Activated T-cell treated with anti-CD3 and anti-CD28 coated beads, Interleukin-2, amount 50 U/mL, for 24 hours (primary cell): ENCODE measurements at regions not wholly inside any gene's neighbourhood (a gene's known extent, or its start where the extent isn't known, plus 50 kb on each side); places are given as distances from the start of the nearest gene placed in this dataset.
"Not testable (repeated sequence)": the region's sequence is repeated elsewhere in the genome, so short reads cannot be mapped to it uniquely, and the experiment has no call there.

Experiments
- DNase-seq: peaks from one replicate; pipeline ENCODE4 v3.0.0-alpha.2; 2020
- H3K27ac Mint-ChIP-seq: 2 replicates; pipeline ENCODE4 v1.8.0; 2020; ENCODE audit warnings: mild to moderate bottlenecking, mixed read lengths
- H3K27me3 Mint-ChIP-seq: 2 replicates; pipeline ENCODE4 v1.8.0; 2020; ENCODE audit warnings: mixed read lengths
- H3K36me3 Mint-ChIP-seq: 2 replicates; pipeline ENCODE4 v1.8.0; 2020; ENCODE audit warnings: low read depth, mixed read lengths
- H3K4me1 Mint-ChIP-seq: 2 replicates; pipeline ENCODE4 v1.8.0; 2020; ENCODE audit warnings: low read depth, mixed read lengths
- H3K4me3 Mint-ChIP-seq: 2 replicates; pipeline ENCODE4 v1.8.0; 2020; ENCODE audit warnings: mild to moderate bottlenecking, moderate library complexity, mixed read lengths
- H3K9me3 Mint-ChIP-seq: 2 replicates; pipeline ENCODE4 v1.8.0; 2020; ENCODE audit warnings: mixed read lengths

DNA sequence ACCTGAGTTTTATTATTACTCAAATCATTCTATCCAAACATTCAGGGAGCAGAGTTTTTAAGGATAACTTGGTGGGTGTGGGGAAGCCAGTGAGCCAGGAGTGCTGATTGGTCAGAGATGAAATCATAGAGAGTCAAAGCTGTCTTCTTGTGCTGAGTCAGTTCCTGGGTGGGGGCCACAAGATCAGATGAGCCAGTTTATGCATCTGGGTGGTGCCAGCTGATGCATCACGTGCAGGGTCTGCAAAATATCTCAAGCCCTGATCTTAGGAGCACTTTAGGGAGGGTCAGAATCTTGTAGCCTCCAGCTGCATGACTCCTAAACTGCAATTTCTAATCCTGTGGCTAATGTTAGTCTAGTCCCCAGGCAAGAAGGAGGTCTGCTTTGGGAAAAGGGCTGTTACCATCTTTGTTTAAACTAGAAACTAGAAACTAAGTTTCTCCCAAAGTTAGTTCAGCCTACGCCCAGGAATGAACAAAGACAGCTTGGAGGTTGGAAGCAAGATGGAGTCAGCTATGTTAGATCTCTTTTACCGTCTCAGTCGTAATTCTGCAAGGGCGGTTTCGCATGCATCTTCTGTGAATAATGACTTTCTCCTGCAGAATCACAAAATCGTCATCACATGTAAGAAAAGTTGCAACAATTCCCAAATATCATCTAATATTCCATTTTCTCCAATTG lies 97.5 kb downstream of the ZNF664 start:
- H3K27me3 Mint-ChIP-seq, result not testable (repeated sequence)

DNA sequence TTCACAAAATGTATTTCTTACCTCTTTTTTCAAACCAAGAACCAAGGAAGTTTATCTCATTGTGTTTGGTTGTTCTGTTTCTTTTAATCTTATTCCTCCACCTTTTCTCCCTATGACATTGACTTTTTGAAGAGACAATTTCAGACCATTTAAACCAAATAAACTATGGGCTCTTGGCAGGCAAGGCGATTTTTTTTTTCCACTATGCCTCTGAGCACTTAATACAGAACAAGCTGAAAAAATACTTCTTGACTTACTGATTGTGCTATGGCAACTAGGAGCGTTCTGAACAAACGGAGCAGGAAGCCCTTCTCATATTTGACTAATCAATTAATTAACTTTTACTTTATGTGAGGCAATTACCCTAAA lies 98.0 kb downstream of the ZNF664 start:
- Mint-ChIP-seq H3K4me1 (peaks cover 2% of the 10 kb centered on the region), H3K4me3 (no peak overlapping the region), H3K9me3 (peaks cover 4% of the 10 kb centered on the region), H3K27ac (no peak overlapping the region), H3K27me3 (peaks cover 6% of the 10 kb centered on the region), H3K36me3 (no peaks in the 10 kb centered on the region)
- DNase-seq, result no peak

More for the DNA sequence above, 97.5 kb downstream of the ZNF664 start:
- H3K4me3 Mint-ChIP-seq, H3K9me3 Mint-ChIP-seq, H3K4me1 Mint-ChIP-seq, H3K27ac Mint-ChIP-seq, H3K36me3 Mint-ChIP-seq, DNase-seq: not testable (repeated sequence)

DNA sequence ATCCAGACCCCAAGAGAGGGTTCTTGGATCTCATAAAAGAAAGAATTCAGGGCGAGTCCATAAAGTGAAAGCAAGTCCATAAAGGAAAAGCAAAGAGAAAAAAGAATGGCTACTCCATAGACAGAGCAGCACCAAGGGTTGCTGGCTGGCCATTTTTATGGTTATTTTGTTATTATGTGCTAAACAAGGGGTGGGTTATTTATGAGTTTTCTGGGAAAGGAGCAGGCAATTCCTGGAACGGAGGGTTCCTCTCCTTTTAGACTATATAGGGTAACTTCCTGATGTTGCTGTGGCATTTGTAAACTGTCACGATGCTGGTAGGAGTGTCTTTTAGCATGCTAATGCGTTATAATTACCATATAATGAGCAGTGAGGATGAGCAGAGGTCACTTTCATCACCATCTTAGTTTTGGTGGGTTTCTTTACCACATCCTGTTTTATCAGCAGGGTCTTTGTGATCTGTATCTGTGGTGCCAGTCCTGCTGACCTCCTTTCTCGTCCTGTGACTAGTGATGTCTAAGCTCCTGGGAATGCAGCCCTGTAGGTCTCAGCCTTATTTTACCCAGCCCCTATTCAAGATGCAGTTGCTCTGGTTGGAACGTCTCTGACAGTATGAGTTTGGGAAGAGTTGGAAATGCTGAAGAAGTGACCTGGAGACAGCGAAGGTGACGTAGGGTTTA lies 100.5 kb downstream of the ZNF664 start:
- no peak for DNase-seq
- peaks cover 2% of the 10 kb centered on the region for H3K4me1 Mint-ChIP-seq
- H3K27me3 Mint-ChIP-seq, result peaks cover 6% of the 10 kb centered on the region
- H3K9me3 Mint-ChIP-seq, result no peaks in the 10 kb centered on the region
- no peak overlapping the region for H3K4me3 Mint-ChIP-seq
- H3K36me3 Mint-ChIP-seq, result no peaks in the 10 kb centered on the region
- H3K27ac Mint-ChIP-seq, result no peak overlapping the region

DNA sequence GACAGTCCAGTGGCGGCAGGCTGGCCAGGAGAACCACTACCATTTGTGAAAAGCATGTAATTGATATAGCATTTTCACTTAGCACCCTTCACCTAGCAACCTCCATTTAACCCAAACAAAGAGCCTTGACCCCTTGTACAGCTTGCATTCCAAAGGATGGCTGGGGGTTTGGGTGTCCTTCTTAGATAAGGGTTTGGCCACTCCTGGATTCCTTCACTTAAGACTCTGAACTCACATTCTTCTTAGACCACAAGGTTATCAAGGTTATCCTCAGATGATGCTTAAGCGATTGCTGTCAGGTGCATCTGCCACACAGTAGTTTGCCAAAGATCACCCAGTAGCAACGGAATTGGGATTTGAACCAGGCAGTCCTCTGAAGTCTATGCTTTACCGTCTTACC lies 102.8 kb downstream of the ZNF664 start:
- no peak overlapping the region for H3K27ac Mint-ChIP-seq
- no peaks in the 10 kb centered on the region for H3K36me3 Mint-ChIP-seq
- no peak overlapping the region for H3K4me3 Mint-ChIP-seq

DNA sequence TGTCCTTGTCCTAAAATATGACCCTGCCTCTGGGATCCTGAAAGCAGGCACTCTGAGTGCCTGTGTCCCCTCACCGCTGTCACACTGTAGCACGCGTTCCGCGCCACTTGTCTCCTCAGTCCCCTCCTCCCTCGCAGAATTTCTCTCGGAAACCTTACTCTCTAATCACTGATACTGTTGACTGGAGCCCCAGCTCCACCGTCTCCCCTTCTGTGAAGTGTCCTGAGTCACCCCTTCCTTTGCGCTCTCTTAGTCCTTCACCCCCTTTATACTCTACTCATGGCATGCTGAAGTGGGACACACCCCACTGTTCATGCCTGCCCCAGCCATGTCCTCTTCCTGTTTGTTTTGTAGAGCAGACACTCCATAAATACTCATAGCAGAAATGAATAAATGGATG lies 104.7 kb downstream of the ZNF664 start:
- Mint-ChIP-seq H3K36me3 (no peaks in the 10 kb centered on the region), H3K9me3 (no peaks in the 10 kb centered on the region), H3K4me3 (no peak overlapping the region), H3K27me3 (peaks cover 4% of the 10 kb centered on the region), H3K27ac (no peak overlapping the region), H3K4me1 (no peaks in the 10 kb centered on the region)
- no peak for DNase-seq

More for the DNA sequence above, 102.8 kb downstream of the ZNF664 start:
- Mint-ChIP-seq H3K27me3 (peaks cover 6% of the 10 kb centered on the region), H3K9me3 (no peaks in the 10 kb centered on the region), H3K4me1 (no peaks in the 10 kb centered on the region)
- no peak for DNase-seq

DNA sequence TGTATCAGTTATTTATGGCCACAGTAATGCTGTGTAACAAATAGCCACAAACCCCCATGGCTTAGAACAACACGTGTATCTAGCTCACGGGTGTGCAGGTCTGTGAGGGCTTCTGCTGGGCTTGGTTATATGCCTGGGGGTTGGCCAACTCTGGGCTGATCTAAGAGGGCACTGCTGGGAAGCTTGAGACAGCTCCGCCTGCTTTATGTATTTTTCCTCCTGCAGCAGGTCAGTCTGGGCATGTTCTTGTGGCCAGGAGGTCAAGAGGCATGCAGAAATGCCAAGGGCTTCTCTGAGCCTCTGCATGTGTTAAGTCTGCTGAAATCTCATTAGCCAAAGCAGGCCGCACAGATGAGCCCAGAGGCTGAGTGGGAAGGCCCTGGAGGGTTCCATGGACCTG lies 105.8 kb downstream of the ZNF664 start:
- no peak overlapping the region for H3K4me3 Mint-ChIP-seq
- H3K27ac Mint-ChIP-seq, result no peak overlapping the region
- no peaks in the 10 kb centered on the region for H3K9me3 Mint-ChIP-seq
- DNase-seq, result no peak
- no peaks in the 10 kb centered on the region for H3K4me1 Mint-ChIP-seq
- no peaks in the 10 kb centered on the region for H3K36me3 Mint-ChIP-seq
- H3K27me3 Mint-ChIP-seq, result peaks cover 2% of the 10 kb centered on the region

DNA sequence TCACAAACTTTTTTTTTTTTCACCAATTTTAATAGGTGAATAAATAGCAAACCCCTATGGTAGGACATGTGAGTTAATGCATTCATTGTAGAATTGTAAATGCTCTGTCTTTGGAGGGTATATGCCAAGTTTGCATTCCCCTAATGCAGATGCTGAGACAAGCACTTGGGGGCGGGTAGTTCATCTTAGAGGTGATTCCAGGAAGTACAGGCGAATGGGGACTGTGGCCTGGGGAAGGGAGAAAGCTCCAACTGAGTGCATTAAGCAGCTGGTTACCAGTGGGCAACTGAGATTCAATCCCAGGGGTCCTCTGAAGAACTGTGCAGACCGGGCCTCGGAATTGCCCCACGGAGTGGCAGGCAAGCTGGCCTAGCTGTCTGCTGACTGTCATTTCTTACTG lies 107.6 kb downstream of the ZNF664 start:
- Mint-ChIP-seq H3K9me3 (no peaks in the 10 kb centered on the region), H3K4me3 (no peak overlapping the region), H3K27ac (no peak overlapping the region), H3K27me3 (no peaks in the 10 kb centered on the region), H3K4me1 (no peaks in the 10 kb centered on the region), H3K36me3 (no peaks in the 10 kb centered on the region)
- no peak for DNase-seq

DNA sequence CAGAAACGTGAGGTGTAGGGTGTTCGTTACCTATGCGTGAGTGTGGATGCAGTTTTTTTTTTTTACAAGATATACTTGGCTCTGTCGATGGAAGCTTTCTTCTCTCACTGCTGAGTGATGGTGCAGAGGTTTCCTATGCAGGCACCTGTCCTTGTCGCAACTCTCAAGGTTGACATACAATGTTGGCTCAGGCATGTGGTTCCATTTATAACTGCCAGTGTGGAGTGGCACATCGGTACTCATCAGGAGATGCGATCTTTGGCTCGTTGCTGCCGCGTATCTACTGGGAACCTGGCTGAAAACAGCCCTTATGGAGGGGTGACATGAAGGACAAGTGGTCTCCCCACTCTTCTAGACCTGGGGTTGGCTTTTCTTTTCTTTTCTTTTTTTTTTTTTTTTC lies 109.0 kb downstream of the ZNF664 start:
- Mint-ChIP-seq H3K36me3 (no peaks in the 10 kb centered on the region), H3K4me1 (no peaks in the 10 kb centered on the region), H3K27ac (no peak overlapping the region)

DNA sequence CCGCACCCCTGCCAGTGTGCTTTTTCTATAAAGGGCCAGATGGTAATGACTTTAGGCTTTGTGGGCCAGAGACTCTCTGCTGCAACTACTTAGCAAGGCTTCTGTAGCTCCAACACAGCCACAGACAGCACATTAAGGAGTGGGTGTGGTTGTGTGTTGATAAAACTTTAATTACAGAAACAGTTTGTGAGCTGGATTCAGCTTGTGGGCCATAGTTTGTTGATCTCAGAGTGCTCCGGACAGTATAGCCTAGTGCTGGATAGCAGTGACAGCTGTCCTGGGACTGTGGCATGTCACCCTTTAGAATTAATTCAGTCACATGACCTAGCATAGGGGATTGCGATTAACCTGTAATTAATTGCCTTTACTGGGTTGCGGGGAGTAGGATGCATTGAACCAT lies 109.7 kb downstream of the ZNF664 start:
- H3K36me3 Mint-ChIP-seq, result no peaks in the 10 kb centered on the region
- H3K27ac Mint-ChIP-seq, result no peak overlapping the region
- no peaks in the 10 kb centered on the region for H3K27me3 Mint-ChIP-seq
- DNase-seq, result no peak
- no peaks in the 10 kb centered on the region for H3K4me1 Mint-ChIP-seq
- H3K4me3 Mint-ChIP-seq, result no peak overlapping the region
- no peaks in the 10 kb centered on the region for H3K9me3 Mint-ChIP-seq

More for the DNA sequence above, 109.0 kb downstream of the ZNF664 start:
- Mint-ChIP-seq H3K4me3 (no peak overlapping the region), H3K27me3 (no peaks in the 10 kb centered on the region), H3K9me3 (no peaks in the 10 kb centered on the region)
- DNase-seq, result no peak

DNA sequence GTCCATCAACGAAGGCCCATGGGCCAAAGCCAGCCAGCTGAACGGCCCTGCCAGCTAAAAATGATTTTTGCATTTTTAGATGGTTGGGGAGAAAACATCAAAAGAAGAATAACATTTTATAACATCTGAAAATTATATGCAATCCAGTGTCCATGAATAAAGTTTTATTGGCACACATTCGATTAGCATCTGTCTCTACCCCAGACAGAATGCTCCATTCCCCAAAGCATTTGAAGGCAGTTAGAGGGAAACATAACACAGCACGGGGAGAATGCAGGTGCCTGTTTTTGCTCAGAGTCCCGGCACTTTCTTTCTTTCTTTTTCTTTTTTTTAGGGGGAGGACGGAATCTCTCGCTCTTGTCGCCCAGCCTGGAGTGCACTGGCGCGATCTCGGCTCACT lies 110.7 kb downstream of the ZNF664 start:
- no peak overlapping the region for H3K27ac Mint-ChIP-seq
- no peaks in the 10 kb centered on the region for H3K4me1 Mint-ChIP-seq
- DNase-seq, result no peak
- no peaks in the 10 kb centered on the region for H3K36me3 Mint-ChIP-seq
- H3K27me3 Mint-ChIP-seq, result no peaks in the 10 kb centered on the region
- no peaks in the 10 kb centered on the region for H3K9me3 Mint-ChIP-seq
- no peak overlapping the region for H3K4me3 Mint-ChIP-seq

DNA sequence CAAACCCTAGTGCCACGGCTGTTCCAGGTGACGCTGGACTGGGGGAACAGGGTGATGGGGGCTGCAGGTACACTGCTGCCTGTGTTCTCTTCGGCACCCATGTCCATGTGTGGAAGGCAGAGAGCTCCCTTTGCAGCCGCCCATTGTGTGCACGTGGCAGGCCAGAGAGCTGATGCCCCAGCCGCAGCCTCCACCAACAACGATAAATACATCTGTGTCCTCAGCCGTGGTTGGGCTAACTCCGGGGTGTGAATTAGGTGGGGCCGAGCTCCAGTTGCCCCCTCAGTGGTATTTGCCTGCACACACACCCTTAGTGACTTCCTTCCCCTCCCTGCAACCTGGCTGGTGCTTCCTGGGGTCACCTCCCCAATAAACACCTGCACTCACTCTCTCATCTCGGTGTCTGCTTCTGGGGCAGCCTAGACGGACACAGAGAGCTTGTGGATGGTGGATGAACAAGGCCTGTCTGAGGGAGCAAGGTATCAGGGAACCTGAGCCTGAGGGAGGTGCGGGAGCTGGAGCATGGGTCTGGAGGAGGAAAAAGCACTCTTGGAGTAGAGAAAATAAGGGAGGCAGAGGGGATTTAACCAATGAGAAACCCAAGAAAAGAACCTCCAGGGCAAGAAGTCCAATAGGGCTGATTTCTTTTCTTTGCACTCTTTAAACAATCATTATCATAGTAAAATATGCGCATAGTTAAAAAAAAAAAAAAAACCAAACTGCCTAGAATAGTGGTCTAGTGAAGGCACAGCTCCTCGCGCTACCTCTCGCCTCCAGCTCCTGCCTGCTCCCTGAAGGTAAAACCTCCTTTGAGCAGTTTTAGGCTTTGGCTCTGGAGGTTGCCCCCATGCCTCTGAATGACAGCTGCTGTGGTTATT lies 112.6 kb downstream of the ZNF664 start:
- H3K27ac Mint-ChIP-seq, result no peak overlapping the region
- H3K9me3 Mint-ChIP-seq, result no peaks in the 10 kb centered on the region
- H3K4me1 Mint-ChIP-seq, result no peaks in the 10 kb centered on the region
- no peak for DNase-seq
- no peaks in the 10 kb centered on the region for H3K36me3 Mint-ChIP-seq
- no peak overlapping the region for H3K4me3 Mint-ChIP-seq
- H3K27me3 Mint-ChIP-seq, result no peaks in the 10 kb centered on the region

DNA sequence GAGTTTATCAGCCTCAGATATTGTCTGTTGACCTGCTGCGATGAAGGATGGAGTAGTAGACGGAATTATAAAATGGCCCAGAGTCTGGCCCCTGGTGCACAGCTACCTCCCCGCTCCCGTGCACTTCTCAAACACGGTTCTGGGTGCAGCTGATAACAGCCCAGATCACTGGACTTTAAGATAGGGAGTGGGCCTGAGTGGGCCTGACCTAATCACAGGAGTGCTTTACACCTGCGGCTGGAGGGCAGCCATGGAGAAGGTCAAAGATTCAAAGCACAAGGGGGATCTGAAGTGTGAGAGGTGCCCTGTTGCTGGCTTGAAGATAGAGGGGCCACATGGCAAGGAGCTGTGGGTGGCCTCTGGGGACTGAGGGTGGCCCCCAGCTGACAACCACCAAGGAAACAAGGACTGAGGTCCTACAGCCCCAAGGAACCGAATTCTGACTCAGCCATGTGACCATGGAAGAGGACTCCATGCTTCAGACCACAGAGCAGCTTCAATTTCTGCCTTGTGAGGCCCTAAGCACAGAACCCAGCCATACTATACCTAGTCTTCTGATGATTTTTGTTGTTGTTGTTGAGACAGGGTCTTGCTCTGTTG lies 113.4 kb downstream of the ZNF664 start:
- Mint-ChIP-seq H3K9me3 (no peaks in the 10 kb centered on the region), H3K27me3 (no peaks in the 10 kb centered on the region), H3K4me1 (no peaks in the 10 kb centered on the region), H3K4me3 (no peak overlapping the region), H3K27ac (no peak overlapping the region), H3K36me3 (no peaks in the 10 kb centered on the region)
- DNase-seq, result no peak

DNA sequence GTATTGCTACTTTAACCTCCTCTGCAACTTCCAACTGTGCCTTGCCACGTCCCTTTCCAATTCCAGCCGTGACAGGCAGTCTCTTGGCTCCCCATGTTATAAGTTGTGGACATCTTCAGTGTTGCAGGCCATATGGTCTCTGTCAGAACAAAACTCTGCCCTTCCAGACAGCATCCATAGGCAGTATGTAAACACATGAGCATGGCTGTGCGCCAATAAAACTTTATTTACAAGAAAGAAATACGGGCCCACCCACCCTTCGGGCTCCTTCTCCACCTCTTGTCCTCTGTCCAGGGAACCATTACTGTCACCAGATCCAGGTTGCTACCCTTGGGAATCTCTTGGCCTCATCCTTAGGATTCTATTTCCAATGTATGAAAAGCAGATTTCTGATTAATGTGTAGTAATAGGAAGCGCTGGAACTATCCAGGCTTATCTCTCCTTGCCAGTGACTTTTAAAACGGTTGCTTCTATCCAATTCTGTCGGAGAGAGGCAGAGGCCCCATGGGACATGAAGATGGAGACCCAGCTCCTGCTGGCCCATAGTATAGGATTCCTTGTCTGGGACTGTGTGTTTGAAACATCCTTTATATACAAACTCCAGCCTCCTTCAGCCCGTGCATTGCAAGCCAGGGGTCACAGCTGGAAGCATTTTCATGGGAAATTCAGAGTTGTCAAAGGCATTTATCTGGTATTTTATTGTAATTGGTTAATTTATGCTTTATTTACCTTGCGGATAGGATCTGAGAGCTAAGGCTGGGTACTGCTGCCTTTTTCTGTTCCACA lies 114.4 kb downstream of the ZNF664 start:
- no peak for DNase-seq
- Mint-ChIP-seq H3K4me1 (no peaks in the 10 kb centered on the region), H3K27me3 (no peaks in the 10 kb centered on the region), H3K9me3 (no peaks in the 10 kb centered on the region), H3K36me3 (no peaks in the 10 kb centered on the region), H3K4me3 (no peak overlapping the region), H3K27ac (no peak overlapping the region)
